Endothelial cell of umbilical vein (primary cell): ENCODE measurements at regions not wholly inside any gene's neighbourhood (a gene's known extent, or its start where the extent isn't known, plus 50 kb on each side); places are given as distances from the start of the nearest gene placed in this dataset.

Experiments
- BruUV-seq: library from RNA; stranded (reverse); fragments of 400-500 nt; replicated peaks from 2 replicates; lab custom pipeline; 2021; lab: Mats Ljungman, UMichigan
- CTCF ChIA-PET: fragments of 300-600, 350-600 bp; sonication (Branson Sonifier 250); formaldehyde crosslinking; loops from one replicate; lab custom pipeline; 2021; ENCODE audit warnings: antibody characterized with exemption, inconsistent platforms; lab: Charles Lee
- POLR2A ChIA-PET: fragments of 300-600, 350-600 bp; sonication (Branson Sonifier 250); formaldehyde crosslinking; loops from one replicate; lab custom pipeline; 2021; ENCODE audit warnings: antibody characterized with exemption, inconsistent platforms; lab: Charles Lee
- DNase-seq: peaks from one replicate; pipeline ENCODE4 v3.0.0-alpha.2; 2011; ENCODE audit warnings: low read depth, low spot score
- FAIRE-seq: peaks from 2 replicates; lab custom pipeline; 2011; peaks lifted over from hg19 to GRCh38; lab: Jason Lieb, UNC
- H2AFZ ChIP-seq: 2 replicates; pipeline ENCODE4 v1.6.0; 2012; ENCODE audit warnings: low read depth, low read length, control low read depth, inconsistent platforms
- H3K27ac ChIP-seq: 2 replicates; pipeline ENCODE4 v1.5.1; 2011; ENCODE audit warnings: low read depth, mild to moderate bottlenecking, control low read depth, low read length, moderate library complexity; ENCODE audit not compliant: insufficient read depth
- H3K27me3 ChIP-seq, 2 experiments: 2 replicates each; pipeline versions ENCODE4 v1.6.0 to v1.6.1; 2011; ENCODE audit warnings: low read length in 2 of 2, mixed read lengths in 1 of 2; ENCODE audit not compliant: control insufficient read depth in 2 of 2, insufficient read depth in 2 of 2
- H3K36me3 ChIP-seq, 2 experiments: 2 replicates in 1 of 2; 3 replicates in 1 of 2; pipeline ENCODE4 v1.5.1; 2011; ENCODE audit warnings: low read length in 2 of 2, mild to moderate bottlenecking in 1 of 2, moderate library complexity in 1 of 2; ENCODE audit not compliant: control insufficient read depth in 2 of 2, insufficient read depth in 2 of 2; ENCODE audit errors: extremely low read depth in 1 of 2
- H3K4me1 ChIP-seq: 3 replicates; pipeline ENCODE4 v1.5.1; 2011; ENCODE audit warnings: mild to moderate bottlenecking, low read length; ENCODE audit not compliant: control insufficient read depth, insufficient read depth; ENCODE audit errors: extremely low read depth
- H3K4me2 ChIP-seq: 2 replicates; pipeline ENCODE4 v1.6.1; 2011; ENCODE audit warnings: low read length, control low read depth, mixed read lengths; ENCODE audit not compliant: insufficient read depth
- H3K4me3 ChIP-seq, 3 experiments: fragments of 200-600 bp in 1 of 3; sonication (generic), shearing (Covaris generic) in 1 of 3; replicated peaks in 1 of 3; 2 replicates each; pipeline ENCODE4 v1.5.1; 2011 to 2016; ENCODE audit warnings: control low read depth in 3 of 3, low read length in 3 of 3, mild to moderate bottlenecking in 2 of 3, inconsistent platforms in 1 of 3, low read depth in 1 of 3, moderate library complexity in 1 of 3; ENCODE audit not compliant: insufficient read depth in 1 of 3
- H3K79me2 ChIP-seq: 2 replicates; pipeline ENCODE4 v1.6.0; 2012; ENCODE audit warnings: low read length, inconsistent platforms; ENCODE audit not compliant: control insufficient read depth, insufficient read depth
- H3K9ac ChIP-seq: replicated peaks from 2 replicates; pipeline ENCODE3; 2011; ENCODE audit warnings: low read length, control low read depth; ENCODE audit not compliant: insufficient read depth; ENCODE audit errors: extremely low read depth
- H3K9me1 ChIP-seq: replicated peaks from 3 replicates; pipeline ENCODE4 v1.6.0; 2011; ENCODE audit warnings: mild to moderate bottlenecking, low read length; ENCODE audit not compliant: control insufficient read depth, insufficient read depth; ENCODE audit errors: extremely low read depth
- H3K9me3 ChIP-seq: replicated peaks from 2 replicates; pipeline ENCODE4 v1.5.1; 2012; ENCODE audit warnings: low read length, inconsistent platforms; ENCODE audit not compliant: control insufficient read depth, insufficient read depth
- H4K20me1 ChIP-seq: replicated peaks from 2 replicates; pipeline ENCODE3; 2011; ENCODE audit warnings: mild to moderate bottlenecking, low read length; ENCODE audit not compliant: control insufficient read depth, insufficient read depth; ENCODE audit errors: extremely low read depth
- CTCF ChIP-seq, 2 donors: IDR thresholded peaks; 1 replicate in 1 of 2; 2 replicates in 1 of 2; pipeline ENCODE4 v1.5.1; 2011; ENCODE audit warnings: low read length in 2 of 2, mild to moderate bottlenecking in 2 of 2, moderate library complexity in 2 of 2, control low read depth in 1 of 2, inconsistent platforms in 1 of 2, low read depth in 1 of 2; ENCODE audit not compliant: insufficient read depth in 1 of 2; ENCODE audit errors: extremely low read depth in 1 of 2
- EZH2 ChIP-seq: IDR thresholded peaks from 2 replicates; pipeline ENCODE4 v1.6.1; 2012; ENCODE audit warnings: borderline replicate concordance, low read depth, mild to moderate bottlenecking, moderate library complexity, low read length, inconsistent platforms; ENCODE audit not compliant: severe bottlenecking
- FOS ChIP-seq: IDR thresholded peaks from 2 replicates; pipeline ENCODE4 v1.6.1; 2011; ENCODE audit warnings: mild to moderate bottlenecking, low read length, moderate library complexity, borderline replicate concordance; ENCODE audit not compliant: insufficient read depth
- GATA2 ChIP-seq: IDR thresholded peaks from 2 replicates; pipeline ENCODE4 v1.7.0; 2011; ENCODE audit warnings: low read depth, mild to moderate bottlenecking, moderate library complexity, mixed read lengths, low read length; ENCODE audit not compliant: insufficient read length, insufficient read depth
- JUN ChIP-seq: IDR thresholded peaks from 2 replicates; pipeline ENCODE4 v1.6.1; 2011; ENCODE audit warnings: borderline replicate concordance, low read depth; ENCODE audit not compliant: insufficient read length, insufficient read depth
- MYC ChIP-seq: IDR thresholded peaks from one replicate; pipeline ENCODE4 v1.6.1; 2011; ENCODE audit warnings: mild to moderate bottlenecking, low read depth, low read length
- POLR2A ChIP-seq: IDR thresholded peaks from 2 replicates; pipeline ENCODE4 v1.6.1; 2012; ENCODE audit warnings: low read depth, mild to moderate bottlenecking, control low read depth, low read length
- dilution Hi-C: fragments of 300-500 bp; cut with MboI; formaldehyde crosslinking; loops from one replicate; pipeline ENCODE4 v1.15.0; 2019; ENCODE audit warnings: low sequenced_read_pairs; ENCODE audit not compliant: extremely low pct_ligation_motif_present
- intact Hi-C: fragments of 100-400 bp; cut with micrococcal nuclease; formaldehyde crosslinking; loops from one replicate; pipeline ENCODE4 v1.10.0; 2022
- TF ChIP-seq, protein P1 (sequence below): IDR thresholded peaks from 2 replicates; pipeline ENCODE4 v1.6.1; 2011; ENCODE audit not compliant: insufficient read depth, insufficient read length

DNA sequence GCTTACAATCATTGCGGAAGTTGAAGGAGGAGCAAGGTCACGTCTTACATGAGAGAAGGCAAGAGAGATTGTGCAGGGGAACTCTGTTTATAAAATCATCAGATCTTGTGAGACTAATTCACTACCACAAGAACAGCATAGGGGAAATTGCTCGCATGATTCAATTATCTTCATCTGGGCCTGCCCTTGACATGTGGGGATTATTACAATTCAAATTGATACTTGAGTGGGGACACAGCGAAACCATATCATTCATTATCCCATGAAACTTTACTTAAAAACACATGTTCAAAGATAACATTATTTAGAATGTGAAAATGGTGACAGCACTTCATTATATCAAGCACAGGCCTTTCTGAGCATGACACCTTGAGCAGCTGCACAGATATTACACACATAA lies 1087.8 kb downstream of the C4orf33 start:
- intact Hi-C loops: no loop called here
- CTCF ChIA-PET: no interaction called here
- no peak for FAIRE-seq
- TF ChIP-seq POLR2A: no peak
- no peaks in the 10 kb centered on the region for H3K4me1 ChIP-seq
- no peaks in the 10 kb centered on the region for H4K20me1 ChIP-seq
- no peaks in the 10 kb centered on the region for H3K9me3 ChIP-seq
- no peak overlapping the region for H3K4me3 ChIP-seq
- no peaks in the 10 kb centered on the region for H3K9me1 ChIP-seq
- H2AFZ ChIP-seq: no peak overlapping the region
- POLR2A ChIA-PET: no interaction called here
- no peak overlapping the region for H3K27ac ChIP-seq
- H3K27me3 ChIP-seq: no peaks in the 10 kb centered on the region
- H3K4me2 ChIP-seq: no peak overlapping the region
- no peaks in the 10 kb centered on the region for H3K79me2 ChIP-seq
- H3K36me3 ChIP-seq: no peaks in the 10 kb centered on the region
- dilution Hi-C loops: no loop called here
- no peak overlapping the region for H3K9ac ChIP-seq
- no TSS peak for BruUV-seq
- no peak for DNase-seq

- no peak for TF ChIP-seq MYC
- TF ChIP-seq, protein P1, sequence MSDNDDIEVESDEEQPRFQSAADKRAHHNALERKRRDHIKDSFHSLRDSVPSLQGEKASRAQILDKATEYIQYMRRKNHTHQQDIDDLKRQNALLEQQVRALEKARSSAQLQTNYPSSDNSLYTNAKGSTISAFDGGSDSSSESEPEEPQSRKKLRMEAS: no peak
- TF ChIP-seq CTCF (IDR thresholded peaks at IDR 0.05; ENCODE audit: extremely low read depth in 1 of 2, insufficient read depth in 1 of 2, low read depth in 1 of 2, low read length in 2 of 2): no peak
- no peak for TF ChIP-seq EZH2
- TF ChIP-seq FOS: no peak
- TF ChIP-seq GATA2: no peak
- no peak for TF ChIP-seq JUN
- no TSS peak for BruUV-seq
- DNase-seq (no peak), FAIRE-seq (no peak)
- dilution Hi-C loops: no loop called here
- Histone ChIP-seq H3K4me2 (no peak overlapping the region), H3K4me1 (no peaks in the 10 kb centered on the region), H3K27me3 (no peaks in the 10 kb centered on the region), H3K4me3 (no peak overlapping the region), H3K36me3 (no peaks in the 10 kb centered on the region), H3K27ac (no peak overlapping the region), H3K9me3 (no peaks in the 10 kb centered on the region), H4K20me1 (no peaks in the 10 kb centered on the region), H3K9ac (no peak overlapping the region), H3K9me1 (no peaks in the 10 kb centered on the region), H2AFZ (no peak overlapping the region), H3K79me2 (no peaks in the 10 kb centered on the region)
- intact Hi-C loops: no loop called here
- ChIA-PET POLR2A (no interaction called here), CTCF (no interaction called here)
These were observed 1089.2 kb downstream of the C4orf33 start for GRCh38 chr4:130185123-130185522.
